GM21825 (cell line): ENCODE measurements at regions not wholly inside any gene's neighbourhood (a gene's known extent, or its start where the extent isn't known, plus 50 kb on each side); places are given as distances from the start of the nearest gene placed in this dataset.
"Not testable (repeated sequence)": the region's sequence is repeated elsewhere in the genome, so short reads cannot be mapped to it uniquely, and the experiment has no call there.

Experiments used
- ATAC-seq: cut with Tn5 transposase; IDR thresholded peaks from one replicate; pipeline ENCODE4 v1.9.1; 2021; ENCODE audit warnings: mild to moderate bottlenecking, moderate library complexity; ENCODE audit not compliant: unreplicated experiment

DNA sequence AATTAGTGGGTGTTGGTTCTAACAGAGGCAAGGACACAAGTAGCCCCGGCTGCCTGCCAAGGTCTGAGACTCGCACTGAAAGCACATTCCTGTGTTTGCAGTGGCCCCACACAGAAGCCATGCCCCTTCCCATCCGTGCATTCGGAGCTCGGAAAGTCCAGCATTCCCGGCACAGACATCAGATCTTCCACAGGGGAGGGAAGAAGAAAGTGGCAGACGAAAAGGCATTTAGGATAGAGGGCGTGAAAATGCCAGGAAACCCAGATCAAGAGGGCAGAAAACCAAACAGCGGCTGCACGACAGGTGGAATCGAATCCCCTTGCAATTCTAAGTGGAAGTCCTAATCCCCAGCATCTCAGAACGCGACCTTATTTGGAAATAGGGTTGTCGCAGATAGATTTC lies 105.5 kb upstream of the ASB18 start:
- ATAC-seq = no peak

DNA sequence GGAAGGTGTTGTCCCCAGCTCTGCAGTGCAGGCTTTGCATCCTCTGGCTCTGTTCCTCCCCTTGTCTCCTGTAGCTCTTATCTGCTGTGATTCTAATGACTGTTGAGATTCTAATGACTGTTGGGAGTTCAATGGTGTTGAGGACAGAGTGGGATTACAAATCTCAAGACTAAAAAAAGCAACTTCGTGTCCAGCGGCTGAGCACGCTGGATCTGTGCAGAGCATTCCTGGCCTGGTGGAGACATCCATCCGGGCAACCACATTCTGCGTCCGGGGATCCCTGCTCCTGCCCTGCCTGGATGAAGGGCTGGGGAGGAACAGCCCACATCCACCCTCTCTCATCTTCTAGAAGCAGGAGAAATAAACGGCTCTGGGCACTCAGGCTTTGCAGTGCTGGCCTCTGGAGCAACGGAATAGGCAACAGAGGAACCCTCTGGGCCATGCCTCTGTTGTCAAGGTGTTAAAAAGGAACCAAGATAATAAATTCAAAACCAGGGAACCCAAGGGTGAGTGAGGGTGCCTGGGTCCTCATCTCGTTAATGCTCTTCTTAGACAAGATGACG lies 106.7 kb upstream of the ASB18 start:
- ATAC-seq = no peak

DNA sequence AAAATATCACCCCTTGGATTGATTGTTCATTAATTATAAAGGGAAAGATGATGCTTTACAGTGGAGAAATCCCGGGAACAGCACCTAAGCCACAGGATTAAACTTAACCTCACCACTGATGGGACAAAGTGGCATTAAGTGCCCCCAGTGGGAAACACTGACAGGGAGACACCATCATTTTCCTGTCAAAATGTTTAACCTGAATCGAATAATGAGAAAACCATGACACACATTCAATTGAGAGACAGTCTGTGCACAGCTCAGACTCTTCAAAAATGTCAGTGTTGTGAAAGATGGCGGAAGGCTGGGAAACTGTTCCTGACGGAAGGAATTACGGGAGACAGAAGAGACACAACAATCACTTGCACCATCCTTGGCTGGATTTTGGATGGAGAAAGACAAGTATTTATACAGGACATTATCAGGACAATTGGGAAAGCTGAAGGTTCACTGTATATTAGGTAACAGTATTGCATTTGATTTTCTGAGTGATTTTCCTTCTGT lies 111.8 kb upstream of the ASB18 start:
- ATAC-seq = no peak

DNA sequence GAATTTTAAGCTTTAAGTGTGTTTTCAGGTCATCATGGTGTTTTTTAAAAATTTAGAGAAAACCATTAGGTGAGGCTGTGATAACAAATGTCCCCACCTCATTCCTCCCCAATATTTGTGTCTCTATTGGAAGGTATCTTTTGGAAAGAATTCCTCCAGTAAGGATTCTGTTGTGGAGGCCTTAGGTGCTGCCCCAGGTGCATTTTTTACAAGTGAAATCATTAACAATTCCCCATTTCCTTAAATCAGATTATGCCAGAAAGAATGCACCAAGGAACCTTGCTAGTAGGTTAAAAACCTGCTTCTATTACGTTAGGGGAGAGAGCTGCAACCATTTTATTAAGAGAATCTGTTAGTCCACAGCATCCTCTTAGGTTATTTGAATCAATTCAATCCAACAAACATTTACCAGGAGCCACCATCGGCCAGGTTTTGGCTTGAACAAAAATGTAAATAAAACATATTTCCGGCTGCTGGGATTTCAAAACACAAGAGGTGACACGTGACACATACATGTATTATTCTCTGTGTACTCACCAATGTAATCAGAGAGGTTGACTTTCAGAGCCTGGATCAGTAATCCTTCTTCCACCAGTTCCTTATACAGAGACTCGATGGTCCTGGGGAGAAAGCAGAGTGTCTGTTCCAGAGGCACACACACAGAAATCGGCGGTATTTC lies 112.5 kb upstream of the ASB18 start:
- ATAC-seq = no peak

DNA sequence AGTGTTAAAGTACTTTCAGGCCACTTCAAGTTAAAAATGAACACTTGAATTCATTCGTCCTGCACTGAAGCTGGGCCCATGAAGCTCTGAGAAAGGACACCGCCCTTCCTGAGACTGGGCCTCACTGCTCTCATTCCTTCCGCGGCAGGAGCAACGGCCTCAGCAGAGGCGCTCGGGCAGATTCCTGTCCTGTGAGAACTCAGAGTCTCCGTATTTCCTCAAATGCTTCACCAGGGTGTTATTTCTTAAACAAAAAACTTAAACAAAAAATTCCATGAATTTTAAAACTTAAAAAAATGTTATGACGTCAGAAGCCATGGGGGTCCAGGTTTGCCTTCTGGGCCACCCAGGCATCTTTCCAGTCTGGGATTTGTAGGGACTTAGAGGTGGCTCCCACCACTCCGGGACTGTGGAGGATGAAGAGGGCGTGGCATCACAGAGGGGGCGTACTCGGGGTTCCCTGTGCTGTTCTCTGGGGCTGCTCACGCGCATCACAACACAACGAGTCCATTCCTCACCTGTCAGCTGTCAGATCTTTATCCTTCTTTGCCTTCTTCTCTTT lies 115.9 kb upstream of the ASB18 start:
- ATAC-seq = no peak

DNA sequence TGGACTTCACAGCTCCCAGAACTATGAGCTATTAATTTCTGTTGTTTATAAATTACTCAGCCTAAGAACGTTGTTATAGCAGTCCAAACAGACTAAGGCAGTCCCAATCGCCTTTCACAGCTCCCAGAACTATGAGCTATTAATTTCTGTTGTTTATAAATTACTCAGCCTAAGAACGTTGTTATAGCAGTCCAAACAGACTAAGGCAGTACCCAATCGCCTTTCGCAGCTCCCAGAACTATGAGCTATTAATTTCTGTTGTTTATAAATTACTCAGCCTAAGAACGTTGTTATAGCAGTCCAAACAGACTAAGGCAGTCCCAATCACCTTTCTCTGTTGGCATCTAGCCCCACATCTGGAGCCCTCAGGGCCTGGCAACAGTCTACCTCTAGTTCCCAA lies 117.0 kb upstream of the ASB18 start:
- not testable (repeated sequence) for ATAC-seq

DNA sequence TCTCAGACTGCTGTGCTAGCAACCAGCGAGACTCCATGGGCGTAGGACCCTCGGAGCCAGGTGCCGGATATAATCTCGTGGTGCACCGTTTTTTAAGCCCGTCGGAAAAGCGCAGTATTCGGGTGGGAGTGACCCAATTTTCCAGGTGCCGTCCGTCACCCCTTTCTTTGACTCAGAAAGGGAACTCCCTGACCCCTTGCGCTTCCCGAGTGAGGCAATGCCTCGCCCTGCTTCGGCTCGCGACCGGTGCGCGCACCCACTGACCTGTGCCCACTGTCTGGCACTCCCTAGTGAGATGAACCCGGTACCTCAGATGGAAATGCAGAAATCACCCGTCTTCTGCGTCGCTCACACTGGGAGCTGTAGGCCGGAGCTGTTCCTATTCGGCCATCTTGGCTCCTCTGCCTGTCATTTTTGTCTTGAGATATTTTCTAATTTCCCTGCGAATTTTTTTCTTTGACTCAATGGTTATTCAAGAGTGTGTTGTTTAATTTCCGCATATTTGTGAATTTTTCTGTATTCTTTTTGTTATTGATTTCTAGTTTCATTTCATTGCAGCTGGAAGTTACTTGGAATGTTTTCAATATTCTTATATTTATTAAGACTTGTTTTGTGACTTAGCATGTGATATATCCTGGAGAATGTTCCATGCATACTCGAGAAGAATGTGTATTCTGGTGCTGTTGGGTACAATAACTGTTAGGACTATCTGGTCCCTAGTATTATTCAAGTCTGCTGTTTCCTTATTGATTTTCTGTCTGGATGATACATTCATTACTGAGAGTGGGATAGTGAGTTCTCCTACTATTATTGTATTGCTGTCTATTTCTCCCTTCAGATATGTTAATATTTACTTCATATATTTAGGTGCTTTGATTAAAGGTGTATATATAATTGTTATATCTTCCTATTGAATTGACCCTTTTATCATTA lies 125.3 kb upstream of the ASB18 start:
- ATAC-seq = not testable (repeated sequence)

DNA sequence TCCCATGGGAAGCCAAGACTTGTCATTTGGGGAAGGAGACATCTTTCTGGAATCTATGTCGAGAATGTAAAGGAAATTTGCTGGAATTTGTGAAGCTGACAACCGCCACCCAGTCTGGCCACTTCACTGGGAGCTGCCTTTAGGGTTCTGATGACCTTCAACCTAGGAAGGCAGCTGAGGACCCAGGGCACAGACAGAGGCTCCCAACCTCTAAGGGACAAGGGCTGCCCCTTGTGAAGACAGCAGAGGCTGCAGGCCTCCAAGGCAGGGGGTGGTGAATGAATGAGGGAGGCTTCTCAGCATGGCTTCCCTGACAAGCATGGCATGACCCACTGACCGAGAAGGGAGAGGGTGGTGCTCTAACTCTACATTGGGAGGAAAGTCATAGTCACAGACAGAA lies 128.9 kb upstream of the ASB18 start:
- no peak for ATAC-seq

DNA sequence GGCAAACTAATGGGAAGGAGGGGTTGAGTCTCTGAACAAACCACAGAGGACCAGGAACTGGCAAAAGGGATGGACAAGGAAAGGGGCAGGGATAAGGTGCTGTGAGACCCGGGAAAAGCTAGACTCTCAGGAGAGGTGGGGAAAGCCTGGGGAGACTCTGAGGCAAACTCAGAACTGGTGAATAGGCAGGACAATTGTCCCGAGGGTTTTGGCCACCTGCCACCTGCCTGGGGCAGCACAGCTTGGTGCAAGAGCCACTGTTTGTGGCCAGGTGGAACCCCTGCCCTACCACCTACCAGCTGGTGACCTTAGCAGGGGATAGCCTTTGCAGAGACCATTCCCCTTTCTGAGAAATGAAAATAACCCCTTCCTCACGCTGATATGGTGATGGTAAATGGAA lies 129.4 kb upstream of the ASB18 start:
- no peak for ATAC-seq

DNA sequence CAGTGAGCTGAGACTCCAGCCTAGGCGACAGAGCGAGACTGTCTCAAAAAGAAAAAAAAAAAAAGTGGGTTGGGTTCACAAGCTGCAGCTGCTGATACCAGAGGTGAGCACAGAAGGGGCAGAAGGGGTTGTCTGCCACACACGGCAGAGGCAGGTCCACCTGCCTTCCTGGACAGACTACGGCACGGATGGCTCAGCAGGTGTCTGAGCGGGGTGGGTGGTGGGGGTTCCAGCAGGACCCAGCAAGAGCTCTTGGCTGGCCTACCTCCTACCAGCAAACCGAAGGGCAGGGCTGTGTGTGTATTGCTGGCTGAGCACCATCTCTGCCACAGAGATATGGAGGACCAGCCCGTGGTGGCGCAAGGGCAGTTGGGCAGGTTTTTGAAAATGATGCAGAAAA lies 130.4 kb upstream of the ASB18 start:
- ATAC-seq = no peak

DNA sequence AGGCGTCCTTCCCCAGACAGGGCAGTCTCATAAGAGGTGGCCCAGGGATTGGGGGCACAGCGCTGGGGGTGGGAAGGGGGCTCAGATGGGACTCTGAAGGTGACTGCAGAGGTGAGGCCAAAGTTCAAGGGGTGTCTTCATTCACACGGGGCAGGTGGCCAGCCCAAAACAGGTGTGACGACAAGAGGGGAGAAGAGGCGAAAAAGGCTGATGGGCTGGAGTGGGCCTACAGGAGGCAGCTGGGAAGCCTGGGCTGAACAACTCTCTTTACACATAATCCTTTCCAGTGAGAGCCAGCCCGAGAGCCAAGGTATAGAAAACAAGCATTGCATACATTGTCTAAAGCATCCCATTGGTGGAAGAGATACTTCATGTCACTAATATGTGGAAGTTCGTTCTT lies 130.9 kb upstream of the ASB18 start:
- no peak for ATAC-seq

DNA sequence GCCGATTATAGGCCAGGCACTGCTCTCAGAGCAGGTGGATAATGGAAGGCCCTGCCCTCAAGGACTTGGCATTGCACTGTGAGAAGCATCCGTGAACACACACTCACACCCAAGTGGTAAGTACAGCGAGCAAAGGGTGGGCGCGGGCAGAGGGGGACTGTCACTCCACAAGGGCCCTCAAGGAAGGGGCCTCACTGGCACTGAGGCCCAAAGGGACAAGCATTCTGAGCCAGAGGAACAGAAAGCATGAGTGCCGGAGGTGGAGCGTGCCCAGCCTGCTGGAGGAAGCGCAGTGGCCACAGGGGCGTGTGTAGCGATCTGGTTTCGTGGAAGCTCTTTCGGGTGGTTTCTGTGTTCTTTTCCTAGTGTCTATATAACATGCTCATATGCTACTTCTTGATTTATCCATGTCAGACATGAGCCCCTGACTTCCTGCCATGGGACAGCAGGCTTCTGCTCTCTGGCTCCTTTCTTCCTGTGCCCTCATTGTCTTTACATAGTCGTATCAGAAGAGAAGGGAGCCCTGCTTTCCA lies 132.7 kb upstream of the ASB18 start:
- no peak for ATAC-seq

DNA sequence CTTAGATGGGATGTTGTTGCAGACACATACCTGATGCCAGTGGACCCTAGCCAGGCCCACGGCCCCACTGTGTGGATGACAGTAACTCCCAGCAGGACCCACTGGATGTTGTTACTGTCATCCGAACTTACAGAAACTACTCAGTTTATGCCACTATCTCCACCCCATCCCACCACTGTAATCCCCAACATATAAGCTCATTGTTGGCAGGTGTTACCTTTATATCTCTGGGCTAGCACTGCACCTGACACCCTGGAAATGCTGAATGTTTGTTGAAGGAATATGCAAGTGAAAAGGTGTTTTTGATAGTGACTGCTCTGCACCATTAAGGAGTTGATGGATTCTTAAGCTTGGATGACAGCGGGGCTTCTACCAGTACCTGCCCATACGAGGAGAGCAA lies 133.5 kb upstream of the ASB18 start:
- ATAC-seq = no peak

DNA sequence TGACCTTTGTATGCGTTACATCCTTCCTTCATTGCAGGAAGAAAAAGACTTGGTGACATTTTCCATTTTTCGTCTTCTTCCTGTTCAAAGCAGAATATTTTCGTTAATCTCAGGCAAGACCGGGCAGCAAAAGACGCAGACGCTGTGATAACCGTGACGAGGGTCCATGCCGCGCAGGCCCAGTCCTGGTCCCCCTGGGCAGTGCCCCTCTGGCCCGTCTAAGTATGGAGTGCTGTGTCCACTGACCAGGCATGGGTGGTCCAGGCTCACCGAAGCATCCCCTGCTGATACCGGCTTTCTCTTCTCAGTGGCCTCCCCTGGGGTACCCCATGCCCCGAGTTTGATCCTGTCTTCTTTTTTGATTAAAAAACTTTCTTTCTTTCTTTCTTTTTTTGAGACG lies 135.2 kb upstream of the ASB18 start:
- ATAC-seq = no peak

DNA sequence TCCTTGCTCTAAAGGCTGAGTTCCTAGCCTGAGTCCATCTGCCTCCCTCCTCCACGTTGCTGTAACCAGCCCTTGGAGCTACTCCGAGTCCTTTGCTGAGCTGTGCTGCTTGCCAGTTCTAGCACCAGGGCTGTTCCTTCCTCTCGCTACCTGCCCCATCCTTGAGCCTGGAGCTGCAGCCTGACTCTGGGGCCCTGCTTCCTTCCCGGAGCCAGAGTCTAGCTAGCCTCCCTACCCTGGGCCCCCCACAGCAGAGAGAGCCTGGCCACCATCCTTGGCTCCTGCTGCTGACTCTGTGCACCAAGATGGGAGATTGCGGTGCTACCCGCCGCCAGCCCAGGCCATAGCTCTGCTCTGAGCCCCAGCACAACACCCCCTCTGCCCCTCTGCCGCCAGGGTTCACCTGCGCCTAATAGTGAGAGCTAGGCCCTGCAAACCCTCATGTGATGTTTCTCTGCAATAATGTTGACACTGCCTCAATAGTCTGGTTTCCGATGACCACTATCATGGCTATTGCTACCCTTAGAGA lies 135.9 kb upstream of the ASB18 start:
- ATAC-seq = no peak

DNA sequence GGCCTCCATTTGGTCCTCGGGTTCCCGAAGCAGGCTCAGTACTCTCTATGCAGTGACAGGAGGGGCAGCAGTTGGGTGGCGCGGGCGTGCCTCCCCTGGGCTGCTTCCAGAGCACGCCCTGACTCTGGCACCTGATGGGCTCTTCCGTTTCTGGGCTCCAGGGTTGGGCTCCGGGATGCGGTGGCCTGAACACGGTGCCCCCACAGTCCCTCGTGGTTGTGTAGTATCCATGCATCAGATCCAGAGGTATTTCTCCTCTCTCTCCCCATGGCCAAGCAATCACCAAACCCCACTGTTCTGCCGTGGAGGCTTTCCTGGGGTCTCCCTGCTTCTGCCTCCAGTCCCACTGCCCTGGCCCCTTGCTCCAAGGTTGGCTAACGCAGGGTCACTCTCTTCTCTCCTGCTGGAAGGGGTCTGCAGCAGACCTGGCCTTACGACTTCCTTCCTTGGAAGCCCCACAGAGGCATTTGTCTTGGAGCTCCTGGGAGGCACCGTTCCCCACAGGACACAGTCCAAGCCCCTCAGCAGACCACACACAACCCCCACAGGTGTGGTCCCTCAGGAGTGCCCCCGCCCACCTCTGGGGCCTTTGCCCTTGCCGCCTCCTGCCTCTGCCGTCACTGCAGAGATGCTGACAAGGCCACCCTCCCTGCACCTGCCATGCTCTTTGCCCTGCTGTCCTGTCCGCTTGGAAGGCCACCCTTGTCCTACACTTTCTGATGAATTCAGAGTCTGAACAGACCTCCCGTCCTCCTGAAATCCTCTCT lies 136.6 kb upstream of the ASB18 start:
- ATAC-seq = no peak

DNA sequence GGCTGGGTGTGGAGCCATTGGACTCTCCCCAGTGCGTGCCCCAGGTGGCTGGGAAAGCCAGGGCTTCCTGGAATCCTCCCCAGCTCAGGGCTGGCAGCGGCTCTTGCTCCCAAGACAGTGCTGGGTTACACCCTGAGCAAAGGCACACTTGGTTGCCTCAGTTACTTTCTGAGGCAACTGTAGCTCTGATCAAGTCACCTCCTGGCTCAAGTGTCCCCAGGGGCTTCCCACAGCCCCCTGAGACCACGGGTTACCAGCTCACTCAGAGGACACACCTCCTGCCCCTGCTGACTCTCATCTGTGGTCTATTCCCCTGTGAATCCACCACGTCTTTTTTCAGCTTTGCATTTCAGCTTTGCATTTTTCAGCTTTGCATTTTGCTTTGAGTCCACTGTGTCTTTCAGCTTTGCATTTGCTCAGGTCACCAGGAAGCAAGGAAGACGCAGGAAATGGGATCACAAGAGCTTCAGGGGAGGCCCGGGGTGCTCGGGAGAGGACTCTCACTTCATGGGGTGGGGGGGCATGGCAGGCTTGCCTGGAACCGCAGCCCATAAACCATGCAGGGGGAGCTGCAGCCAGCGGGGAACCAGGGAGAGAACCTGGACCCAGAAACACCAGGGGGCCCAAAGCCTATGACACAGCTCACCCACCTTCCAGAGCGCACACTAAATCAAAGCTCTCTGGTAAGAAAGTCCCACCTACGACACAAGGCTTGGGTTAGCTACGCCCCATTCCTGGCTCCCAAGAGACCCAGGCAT lies 138.0 kb upstream of the ASB18 start:
- ATAC-seq = no peak

DNA sequence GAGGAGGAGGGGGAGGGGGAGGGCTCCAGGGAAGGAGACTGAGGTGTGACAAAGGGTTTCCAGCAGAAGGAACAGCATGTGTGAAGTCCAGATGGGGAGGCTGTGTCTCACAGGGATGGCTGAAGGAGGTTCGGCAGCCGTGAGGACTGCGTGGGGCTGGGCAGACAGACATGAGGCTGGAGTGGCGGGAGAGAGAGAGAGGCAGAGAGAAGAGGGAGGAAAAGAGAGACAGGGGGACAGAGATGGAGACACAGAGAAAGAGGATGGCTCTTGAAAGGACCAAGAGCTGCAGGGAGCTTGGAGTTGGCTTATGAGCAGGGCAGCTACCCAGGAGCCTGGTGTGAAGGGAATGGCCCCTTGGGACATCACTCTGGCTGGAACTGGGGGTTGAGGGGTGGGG lies 138.9 kb upstream of the ASB18 start:
- no peak for ATAC-seq

DNA sequence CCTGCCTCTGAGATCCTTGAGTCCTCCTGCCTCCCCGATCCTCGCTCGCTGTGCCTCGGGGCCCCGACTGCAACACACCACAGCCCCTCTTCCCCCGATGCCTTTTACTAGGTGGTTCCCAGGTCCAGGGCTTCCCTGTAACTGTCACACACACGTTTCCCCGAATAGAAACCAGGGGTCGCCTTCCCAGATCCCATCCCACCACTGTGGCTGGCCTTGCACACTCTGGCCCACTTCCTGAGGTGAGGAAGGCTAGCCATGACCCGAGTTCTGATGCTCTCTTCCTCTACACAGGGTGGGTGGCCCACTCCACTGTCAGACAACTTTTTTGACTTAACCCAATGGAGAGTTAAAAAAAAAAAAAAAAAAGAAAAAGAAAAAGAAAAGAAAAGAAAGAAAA lies 139.6 kb upstream of the ASB18 start:
- ATAC-seq = no peak

DNA sequence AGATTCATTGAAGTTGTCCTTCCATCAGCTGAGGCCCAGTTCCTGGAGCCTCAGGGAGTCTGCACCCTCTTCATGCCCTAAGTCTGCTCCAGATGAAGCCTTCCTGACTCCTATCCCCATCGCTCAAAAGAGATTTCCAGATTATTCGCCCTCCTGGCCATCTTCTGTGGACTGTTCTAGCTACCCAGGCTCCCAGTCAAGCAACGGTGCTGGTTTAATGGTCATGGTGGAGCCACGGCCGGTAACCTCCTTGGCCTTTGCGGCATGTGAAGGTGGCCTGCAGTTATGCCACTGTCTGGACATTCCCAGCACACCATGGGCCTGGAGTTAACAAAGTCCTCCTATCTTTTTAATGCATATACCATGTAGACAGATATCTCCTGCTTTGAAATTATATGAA lies 140.1 kb upstream of the ASB18 start:
- ATAC-seq = no peak
